HG03095 (cell line): ENCODE measurements at regions not wholly inside any gene's neighbourhood (a gene's known extent, or its start where the extent isn't known, plus 50 kb on each side); places are given as distances from the start of the nearest gene placed in this dataset.
"Not testable (repeated sequence)": the region's sequence is repeated elsewhere in the genome, so short reads cannot be mapped to it uniquely, and the experiment has no call there.

ENCODE experiments used
- ATAC-seq: cut with Tn5 transposase; IDR thresholded peaks from one replicate; pipeline ENCODE4 v1.9.1; 2021; ENCODE audit warnings: moderate library complexity; ENCODE audit not compliant: unreplicated experiment

DNA sequence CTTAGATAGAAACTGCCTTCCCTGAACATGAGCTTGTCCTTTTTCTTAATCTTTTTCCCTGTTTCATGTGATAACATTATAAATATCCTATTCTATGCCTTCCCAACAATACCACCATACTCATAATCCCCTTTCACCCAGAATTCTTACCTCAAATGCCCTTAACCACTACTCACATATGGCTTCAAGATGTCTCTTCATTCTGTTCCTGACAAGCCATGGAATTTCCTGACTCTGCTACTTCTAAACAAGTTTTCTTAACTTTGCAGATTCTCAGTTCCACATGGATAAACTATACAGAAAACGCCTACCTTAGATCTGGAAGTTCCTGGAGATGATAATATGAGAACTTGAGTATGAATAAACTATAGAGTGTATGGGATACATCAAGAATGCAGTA, 1217.8 kb downstream of the CDH8 start:
- ATAC-seq, result no peak

GRCh38 chr16:60816461-60816860, 1219.8 kb downstream of the CDH8 start:
- ATAC-seq, result no peak

DNA sequence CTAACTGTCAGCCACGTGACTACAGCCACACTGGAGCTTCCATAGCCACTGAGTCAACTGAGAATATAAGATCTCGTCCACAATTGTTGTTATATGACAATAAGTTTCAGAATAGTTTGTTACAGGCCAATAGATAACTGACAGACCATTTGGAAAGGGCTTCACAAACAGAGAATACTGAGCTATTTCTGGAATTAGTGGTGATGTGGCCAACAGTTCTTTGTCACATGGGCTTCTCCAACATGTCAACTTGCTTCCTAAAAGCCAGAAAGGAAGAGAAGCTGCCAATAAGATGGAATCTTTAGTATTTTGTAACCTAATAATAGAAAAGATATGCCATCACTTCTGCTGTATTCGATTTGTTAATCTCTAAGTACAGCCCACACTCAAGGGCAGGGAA, 1220.4 kb downstream of the CDH8 start:
- ATAC-seq, result no peak

GRCh38 chr16:60815033-60815432, 1221.2 kb downstream of the CDH8 start:
- ATAC-seq, result no peak

DNA sequence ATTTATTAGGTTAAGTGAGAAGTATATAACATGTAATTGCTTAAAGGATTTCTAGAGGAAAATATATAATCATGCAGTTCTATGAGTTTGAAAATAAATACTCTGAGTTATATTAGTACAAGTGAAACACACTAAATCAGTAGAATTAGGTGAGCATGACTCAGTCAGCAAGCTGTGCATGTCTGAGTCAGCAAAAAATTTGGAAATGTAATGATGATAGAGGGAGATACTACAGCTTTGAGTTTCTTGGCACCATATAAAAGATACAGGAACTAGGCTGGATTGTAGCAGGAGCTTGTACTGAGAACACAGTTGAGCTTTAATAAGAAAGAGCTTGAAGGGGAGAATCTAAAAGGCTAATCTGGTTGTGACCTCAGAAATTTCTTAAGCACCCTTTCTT, 1224.6 kb downstream of the CDH8 start:
- ATAC-seq, result no peak

DNA sequence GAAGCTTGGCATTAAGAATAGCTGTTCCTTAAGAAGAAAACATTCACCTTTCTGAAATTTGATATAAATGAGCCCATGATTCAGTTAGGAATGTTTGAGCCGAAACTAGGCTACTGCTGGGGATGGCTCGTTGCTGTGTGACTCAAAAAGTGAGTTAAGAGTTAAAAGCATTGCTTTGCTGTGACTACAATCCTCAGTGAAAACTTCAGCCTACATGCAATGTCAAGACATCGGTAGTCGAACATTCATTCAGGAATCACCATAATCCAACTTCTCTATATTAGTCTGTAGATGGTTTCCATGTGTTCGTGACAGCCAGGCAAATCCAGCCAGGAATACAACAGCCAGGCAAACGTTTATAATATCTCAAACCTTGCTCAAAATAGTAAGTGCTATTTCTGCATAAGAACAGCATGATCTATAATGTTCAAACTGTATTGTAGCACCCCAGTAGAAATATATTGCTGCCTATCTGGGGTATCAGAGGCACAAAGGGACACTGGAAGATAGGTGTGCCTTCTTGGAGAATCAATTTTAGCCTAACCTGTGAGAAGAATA, 1225.1 kb downstream of the CDH8 start:
- no peak for ATAC-seq

DNA sequence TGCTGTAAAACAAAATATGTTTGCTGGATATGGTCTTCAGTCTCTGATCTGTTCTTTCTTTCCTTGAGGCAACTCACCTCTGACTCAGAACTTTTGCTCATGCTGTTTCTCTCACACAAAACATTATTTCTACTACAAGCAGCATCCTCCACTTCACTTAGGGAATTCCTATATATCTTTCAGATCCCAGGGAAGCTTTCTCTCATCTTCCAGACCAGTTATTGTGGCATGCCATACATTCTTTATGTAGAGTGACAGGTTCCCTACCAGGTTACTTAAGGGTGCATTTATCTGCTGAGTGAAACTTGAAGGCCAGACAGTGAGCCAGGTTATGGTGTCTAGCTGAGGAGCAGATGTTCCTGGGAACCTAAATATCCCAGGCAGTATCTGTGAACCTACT, 1226.0 kb downstream of the CDH8 start:
- no peak for ATAC-seq

DNA sequence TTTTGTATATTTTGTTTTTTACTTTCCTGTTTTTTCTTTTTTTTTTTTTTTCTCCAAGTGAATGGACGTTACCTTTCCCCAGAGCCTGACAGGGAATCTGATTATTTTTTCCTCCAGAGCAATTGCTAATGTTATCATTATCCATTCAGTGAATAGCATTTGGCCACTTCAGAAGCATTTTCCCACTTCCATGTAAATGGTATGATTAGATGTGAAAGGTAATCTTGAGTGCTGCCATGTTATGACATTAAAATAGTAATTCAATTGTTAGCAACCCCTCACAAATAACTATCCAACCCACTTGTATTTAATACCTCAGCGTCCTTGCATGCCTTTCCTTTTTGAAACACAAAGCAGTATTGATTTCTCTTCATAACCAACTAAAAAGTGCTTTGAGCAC, 1243.8 kb downstream of the CDH8 start:
- ATAC-seq, result no peak

GRCh38 chr16:60788631-60789030, 1247.6 kb downstream of the CDH8 start:
- no peak for ATAC-seq

- no peak for ATAC-seq
These were observed 1260.0 kb downstream of the CDH8 start for GRCh38 chr16:60776281-60776680.

DNA sequence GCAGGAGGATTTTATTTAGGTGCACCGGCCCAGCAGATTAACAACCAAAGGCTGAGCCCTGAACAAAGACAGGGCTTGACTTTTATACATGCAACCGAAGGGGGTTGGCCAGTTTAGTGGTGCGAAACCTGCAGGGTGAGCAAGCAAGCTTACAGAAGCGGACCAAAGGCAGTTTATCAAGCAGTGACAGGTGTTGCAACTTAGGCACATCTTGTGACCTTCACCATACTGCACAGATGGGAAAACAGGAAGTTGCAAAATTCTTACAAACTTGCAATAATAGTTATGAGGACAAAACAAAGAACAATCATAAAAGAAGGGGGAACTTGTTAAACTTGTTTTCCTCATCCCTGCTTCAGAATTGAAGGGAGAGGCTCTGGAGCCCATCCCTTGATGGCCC, 1265.1 kb downstream of the CDH8 start:
- no peak for ATAC-seq

DNA sequence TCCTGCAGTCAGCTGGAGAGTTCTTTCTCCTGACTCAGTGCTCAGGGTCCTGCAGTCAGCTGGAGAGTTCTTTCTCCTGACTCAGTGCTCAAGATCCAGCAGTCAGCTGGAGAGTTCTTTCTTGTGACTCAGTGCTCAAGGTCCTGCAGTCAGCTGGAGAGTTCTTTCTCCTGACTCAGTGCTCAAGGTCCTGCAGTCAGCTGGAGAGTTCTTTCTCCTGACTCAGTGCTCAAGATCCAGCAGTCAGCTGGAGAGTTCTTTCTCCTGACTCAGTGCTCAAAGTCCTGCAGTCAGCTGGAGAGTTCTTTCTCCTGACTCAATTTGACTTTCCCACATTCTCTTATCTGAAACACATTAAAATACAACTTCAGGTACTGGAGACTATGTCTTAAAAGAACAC, 1265.9 kb downstream of the CDH8 start:
- not testable (repeated sequence) for ATAC-seq

DNA sequence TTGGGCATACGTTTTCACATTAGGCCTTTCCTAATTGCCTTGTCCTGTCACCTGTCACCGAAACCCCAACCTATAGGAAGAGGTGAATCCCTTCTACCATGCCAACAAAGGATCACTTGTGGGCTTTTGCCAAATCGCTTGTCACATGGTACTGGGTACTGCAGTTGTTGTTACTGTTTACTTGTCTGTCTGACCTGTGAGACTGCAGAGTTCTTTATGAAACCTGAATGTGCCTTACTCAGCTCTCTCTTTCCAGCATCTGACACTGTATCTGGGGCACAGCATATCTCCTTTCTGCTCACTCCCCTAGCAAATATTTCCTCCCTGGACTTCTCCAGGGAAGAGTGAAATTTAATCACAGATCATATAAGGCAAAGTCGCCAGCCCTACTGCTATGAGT, 1272.4 kb downstream of the CDH8 start:
- ATAC-seq, result no peak

GRCh38 chr16:60755907-60756306, 1280.3 kb downstream of the CDH8 start:
- ATAC-seq, result no peak

- ATAC-seq, result no peak
These were observed 1287.9 kb downstream of the CDH8 start for GRCh38 chr16:60748366-60748765.

DNA sequence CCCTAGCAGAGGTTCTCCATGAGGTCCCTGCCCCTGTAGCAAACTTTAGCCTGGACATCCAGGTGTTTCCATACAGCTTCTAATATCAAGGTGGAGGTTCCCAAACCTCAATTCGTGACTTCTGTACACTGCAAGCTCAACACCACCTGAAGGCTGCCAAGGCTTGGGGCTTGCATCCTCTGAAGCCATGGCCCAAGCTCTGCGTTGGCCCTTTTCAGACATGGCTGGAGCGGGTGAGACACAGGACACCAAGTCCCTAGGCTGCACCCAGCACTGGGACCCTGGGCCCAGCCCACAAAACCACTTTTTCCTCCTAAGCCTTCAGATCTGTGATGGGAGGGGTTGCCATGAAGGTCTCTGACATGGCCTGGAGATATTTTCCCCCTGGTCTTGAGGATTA, 1292.0 kb downstream of the CDH8 start:
- no peak for ATAC-seq

- ATAC-seq, result no peak
These were observed 1294.4 kb downstream of the CDH8 start for GRCh38 chr16:60741810-60742209.

DNA sequence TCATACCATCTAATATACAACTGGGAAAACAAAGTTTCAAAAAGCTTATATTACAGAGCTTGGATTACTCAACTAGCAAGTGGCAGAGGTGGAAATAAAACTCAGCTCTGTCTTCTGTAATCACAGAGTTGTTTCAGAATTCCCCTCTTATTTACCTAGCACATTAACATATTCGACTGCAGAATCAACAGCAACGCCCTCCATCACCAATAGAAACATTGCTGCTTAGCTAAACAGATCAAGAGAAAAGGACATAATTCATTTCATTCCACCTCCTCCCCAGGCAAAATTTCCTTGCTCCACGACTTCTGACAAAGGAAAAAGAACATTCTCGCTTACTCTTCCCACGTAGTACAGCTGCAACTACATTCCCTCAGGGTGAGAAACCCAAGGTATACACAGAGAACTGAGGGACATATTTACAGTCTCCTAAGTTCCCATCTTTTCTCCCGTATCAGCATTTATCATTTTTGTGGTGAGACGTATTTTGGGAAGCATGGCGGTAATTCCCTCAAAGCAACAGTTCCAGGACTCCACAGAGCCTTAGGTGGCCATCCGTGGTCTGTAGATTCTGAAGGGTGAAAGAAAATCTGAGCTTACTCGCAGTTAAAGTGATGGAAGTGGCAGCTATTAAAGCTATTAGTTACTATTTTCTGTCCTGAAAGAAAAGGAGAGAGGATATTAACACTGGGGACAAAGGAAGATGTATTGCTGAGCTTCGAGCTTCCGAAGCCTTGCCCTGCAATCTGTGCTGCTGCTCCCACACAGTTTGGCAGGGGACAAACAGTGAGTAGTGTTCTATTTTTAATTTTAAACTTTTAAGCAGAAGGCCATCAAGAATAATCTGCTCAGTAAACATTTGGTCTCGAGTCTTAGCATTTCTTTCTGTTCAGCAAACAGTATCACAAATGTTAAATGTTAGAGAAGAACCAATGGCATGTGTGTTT, 1296.2 kb downstream of the CDH8 start:
- ATAC-seq, result no peak

GRCh38 chr16:60731329-60732050, 1304.7 kb downstream of the CDH8 start:
- ATAC-seq, result no peak

- ATAC-seq, result no peak
These were observed 1307.2 kb downstream of the CDH8 start for GRCh38 chr16:60729051-60729450.

DNA sequence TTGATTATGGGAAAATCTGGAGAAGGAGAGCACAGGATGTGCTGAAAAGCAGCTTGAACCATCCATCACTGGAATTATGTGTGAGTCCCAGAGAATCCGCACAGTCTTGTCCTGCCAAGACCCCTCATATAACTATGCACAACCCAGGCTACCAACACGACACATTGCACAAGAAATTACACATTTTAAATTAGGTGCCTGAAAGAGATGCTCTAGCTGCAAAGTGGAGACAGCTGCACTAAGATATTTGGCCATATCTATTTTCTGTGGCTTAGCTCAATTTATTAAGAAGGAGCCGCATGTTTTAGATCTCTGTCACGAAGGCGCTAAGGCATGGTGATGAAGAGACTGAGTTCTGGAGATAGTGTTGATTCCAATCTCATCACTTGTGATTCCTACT, 1308.4 kb downstream of the CDH8 start:
- no peak for ATAC-seq

DNA sequence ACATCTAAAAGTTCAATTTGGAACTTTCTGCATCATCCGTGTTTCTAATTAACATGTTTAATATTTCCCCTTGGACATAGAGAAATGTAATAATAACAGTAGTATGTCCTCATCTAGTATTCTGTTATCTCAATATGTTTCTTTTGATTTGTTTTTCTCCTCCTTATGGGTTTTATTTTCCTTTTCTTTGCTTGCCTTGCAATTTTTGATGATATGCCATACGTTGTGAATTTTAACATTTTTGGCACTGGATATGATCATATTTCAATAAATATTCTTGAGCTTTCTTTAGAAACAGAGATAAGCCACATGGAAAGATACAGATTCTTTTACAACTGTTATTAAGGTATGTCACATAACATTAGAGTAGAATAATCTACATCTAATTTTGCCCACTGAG, 1316.2 kb downstream of the CDH8 start:
- ATAC-seq, result no peak
